K562 (cell line): ENCODE measurements at regions not wholly inside any gene's neighbourhood (a gene's known extent, or its start where the extent isn't known, plus 50 kb on each side); places are given as distances from the start of the nearest gene placed in this dataset.
A peak's percentile ranks its signal among the peaks of the same experiment; 100 is the strongest.

Experiments used
- ARNT ChIP-seq, 2 experiments: fragments of 450-650 bp; IDR thresholded peaks; 2 replicates each; pipeline ENCODE4 v1.6.1; 2016; ENCODE audit warnings: mild to moderate bottlenecking in 1 of 2
- CBFA2T2 ChIP-seq: fragments of 450-650 bp; conservative IDR thresholded peaks from 2 replicates; pipeline ENCODE4 v1.6.1; 2017; ENCODE audit warnings: mild to moderate bottlenecking
- DIDO1 ChIP-seq: fragments of 450-650 bp; IDR thresholded peaks from 2 replicates; pipeline ENCODE4 v1.6.1; 2016; ENCODE audit warnings: low read depth, missing biosample characterization, missing genetic modification characterization
- EHMT2 ChIP-seq: fragments of 450-650 bp; IDR thresholded peaks from 2 replicates; pipeline ENCODE4 v1.6.1; 2018; ENCODE audit warnings: antibody characterized with exemption
- EP400 ChIP-seq: fragments of 450-650 bp; IDR thresholded peaks from 2 replicates; pipeline ENCODE4 v1.6.1; 2017; ENCODE audit warnings: antibody characterized with exemption, mild to moderate bottlenecking, moderate library complexity
- GATAD2B ChIP-seq: fragments of 450-650 bp; IDR thresholded peaks from 2 replicates; pipeline ENCODE4 v1.6.1; 2017; ENCODE audit warnings: mild to moderate bottlenecking, borderline replicate concordance
- HCFC1 ChIP-seq: IDR thresholded peaks from 2 replicates; pipeline ENCODE4 v1.6.1; 2012; ENCODE audit warnings: low read depth, low read length, improper control_type of control experiment
- HDAC1 ChIP-seq, 2 experiments: fragments of 450-650 bp; IDR thresholded peaks; 2 replicates each; pipeline ENCODE4 v1.6.1; 2016 to 2017; ENCODE audit warnings: inconsistent platforms in 1 of 2, mild to moderate bottlenecking in 1 of 2, moderate library complexity in 1 of 2
- HNRNPK ChIP-seq: fragments of 200-400 bp; formaldehyde crosslinking; IDR thresholded peaks from one replicate; pipeline ENCODE4 v1.6.1; 2018; ENCODE audit warnings: mild to moderate bottlenecking, low read depth, low read length; ENCODE audit not compliant: poor library complexity, severe bottlenecking
- HNRNPL ChIP-seq: fragments of 200-400 bp; formaldehyde crosslinking; IDR thresholded peaks from 2 replicates; pipeline ENCODE4 v1.6.1; 2017; ENCODE audit warnings: low read depth, mild to moderate bottlenecking, low read length
- MCM7 ChIP-seq, 2 experiments: fragments of 450-650 bp; IDR thresholded peaks; 2 replicates each; pipeline ENCODE4 v1.6.1; 2016 to 2018
- MECOM ChIP-seq: fragments of 250-450 bp; sonication (Bioruptor Pico); IDR thresholded peaks from 2 replicates; pipeline ENCODE4 v1.8.0; 2022; ENCODE audit warnings: inconsistent platforms
- MEIS2 ChIP-seq: fragments of 450-650 bp; IDR thresholded peaks from 2 replicates; pipeline ENCODE4 v1.6.1; 2014; ENCODE audit warnings: mild to moderate bottlenecking; ENCODE audit not compliant: partially characterized antibody
- MIER1 ChIP-seq: fragments of 450-650 bp; IDR thresholded peaks from 2 replicates; pipeline ENCODE4 v1.6.1; 2016; ENCODE audit warnings: antibody characterized with exemption, mild to moderate bottlenecking, low read depth
- MLLT1 ChIP-seq, 2 experiments: fragments of 450-650 bp; IDR thresholded peaks; 2 replicates each; pipeline ENCODE4 v1.6.1; 2016
- NCOR1 ChIP-seq: fragments of 450-650 bp; IDR thresholded peaks from 2 replicates; pipeline ENCODE4 v1.6.1; 2016; ENCODE audit warnings: mild to moderate bottlenecking, moderate library complexity
- NFE2 ChIP-seq: IDR thresholded peaks from 2 replicates; pipeline ENCODE4 v1.6.1; 2014; ENCODE audit warnings: antibody characterized with exemption, low read depth
- NFE2L1 ChIP-seq: fragments of 450-650 bp; IDR thresholded peaks from 2 replicates; pipeline ENCODE4 v1.6.1; 2016; ENCODE audit warnings: missing genetic modification characterization, low read depth, mild to moderate bottlenecking, missing compliant biosample characterization, moderate library complexity, borderline replicate concordance
- NRF1 ChIP-seq, 2 experiments: fragments of 450-650 bp; IDR thresholded peaks in 1 of 2; conservative IDR thresholded peaks in 1 of 2; 2 replicates each; pipeline ENCODE4 v1.6.1; 2014; ENCODE audit warnings: mild to moderate bottlenecking in 2 of 2
- SMAD1 ChIP-seq: fragments of 150-350 bp; IDR thresholded peaks from 2 replicates; pipeline ENCODE4 v1.6.1; 2014; ENCODE audit warnings: low read length, low read depth; ENCODE audit not compliant: partially characterized antibody
- SMARCE1 ChIP-seq: fragments of 450-650 bp; IDR thresholded peaks from 2 replicates; pipeline ENCODE4 v1.7.1; 2016; ENCODE audit warnings: mild to moderate bottlenecking
- STAT5B ChIP-seq: fragments of 250-450 bp; sonication (Bioruptor Pico); IDR thresholded peaks from 2 replicates; pipeline ENCODE4 v1.8.0; 2021; ENCODE audit warnings: mild to moderate bottlenecking, inconsistent platforms
- TBL1XR1 ChIP-seq, 2 experiments: IDR thresholded peaks; 2 replicates each; pipeline ENCODE4 v1.6.1; 2012; ENCODE audit warnings: improper control_type of control experiment in 2 of 2, low read length in 2 of 2, mild to moderate bottlenecking in 1 of 2
- TEAD4 ChIP-seq, 2 experiments: sonication (generic) in 1 of 2; formaldehyde crosslinking in 1 of 2; IDR thresholded peaks; 2 replicates each; pipeline versions ENCODE4 v1.6.1 to v1.8.0; 2012 to 2022; ENCODE audit warnings: borderline replicate concordance in 1 of 2, inconsistent platforms in 1 of 2, low read length in 1 of 2, mild to moderate bottlenecking in 1 of 2, missing genetic modification reagents in 1 of 2
- TSHZ1 ChIP-seq: fragments of 250-450 bp; sonication (Bioruptor Pico); IDR thresholded peaks from 2 replicates; pipeline ENCODE4 v1.4.0; 2020; ENCODE audit warnings: mild to moderate bottlenecking, moderate library complexity
- ZNF143 ChIP-seq: sonication (generic); formaldehyde crosslinking; IDR thresholded peaks from 2 replicates; pipeline ENCODE4 v1.9.0; 2022; ENCODE audit warnings: mild to moderate bottlenecking, missing genetic modification reagents
- ZNF24 ChIP-seq: fragments of 450-650 bp; IDR thresholded peaks from 2 replicates; pipeline ENCODE4 v1.6.1; 2016
- ZNF75A ChIP-seq: fragments of 450-650 bp; formaldehyde crosslinking; IDR thresholded peaks from 2 replicates; pipeline ENCODE4 v1.4.0; 2020; ENCODE audit warnings: mild to moderate bottlenecking
- ZNF76 ChIP-seq: fragments of 250-450 bp; sonication (Bioruptor Pico); IDR thresholded peaks from 2 replicates; pipeline ENCODE4 v1.4.0; 2020; ENCODE audit warnings: mild to moderate bottlenecking, moderate library complexity, borderline replicate concordance

GRCh38 chr5:89069591-89069990, 186.6 kb upstream of the MEF2C start (continued):
- TF ChIP-seq MLLT1 (IDR thresholded peaks at IDR 0.05) = 0 out of 4 replicates have a peak, but pooled peaks of 1 of the 2 experiments have one; percentile 37
- TF ChIP-seq NFE2 = no peak
- no peak for TF ChIP-seq STAT5B (CRISPR knock-in tag)
- no peak for TF ChIP-seq TBL1XR1 (IDR thresholded peaks at IDR 0.05; ENCODE audit: low read length in 2 of 2)
- TF ChIP-seq MCM7 (IDR thresholded peaks at IDR 0.05) = no peak
- TF ChIP-seq MIER1 = no peak
- no peak for TF ChIP-seq TSHZ1 (CRISPR knock-in tag)
- peak; percentile 57 for TF ChIP-seq NCOR1
- no peak for TF ChIP-seq ZNF143 (CRISPR knock-in tag)
- no peak for TF ChIP-seq EP400
- no peak for TF ChIP-seq HCFC1
- peak; percentile 83 for TF ChIP-seq TEAD4 (IDR thresholded peaks at IDR 0.05; ENCODE audit: low read length)
- no peak for TF ChIP-seq TEAD4 (CRISPR knock-in tag; IDR thresholded peaks at IDR 0.05; ENCODE audit: borderline replicate concordance)
- no peak for TF ChIP-seq NFE2L1 (tag)
- no peak for TF ChIP-seq ZNF24
- TF ChIP-seq HNRNPL = no peak
- peak; percentile 62; the same call in 1 of the 2 replicates for TF ChIP-seq SMARCE1
- no peak for TF ChIP-seq GATAD2B
- 0 out of 2 replicates have a peak, but pooled peaks have one; percentile 15 for TF ChIP-seq MECOM (CRISPR knock-in tag)
- peak; percentile 92 for TF ChIP-seq MEIS2
- peak; percentile 67 for TF ChIP-seq CBFA2T2
- no peak for TF ChIP-seq SMAD1
- no peak for TF ChIP-seq HNRNPK
- TF ChIP-seq EHMT2 = peak; percentile 68; the same call in 1 of the 2 replicates
- no peak for TF ChIP-seq ZNF76 (CRISPR knock-in tag)
- TF ChIP-seq NRF1 (conservative IDR thresholded peaks at IDR 0.05 in 1 of 2, IDR thresholded peaks at IDR 0.05 in 1 of 2) = no peak
- TF ChIP-seq HDAC1 (IDR thresholded peaks at IDR 0.05) = peak in 1 of 2 experiments; percentile 39; a peak in 1 of 4 replicates
- TF ChIP-seq ARNT (IDR thresholded peaks at IDR 0.05) = 0 out of 4 replicates have a peak, but pooled peaks of 1 of the 2 experiments have one; percentile 49
- no peak for TF ChIP-seq ZNF75A (CRISPR knock-in tag)
- TF ChIP-seq DIDO1 (tag) = no peak
